ENCODE measurements at regions not wholly inside any gene's neighbourhood (a gene's known extent, or its start where the extent isn't known, plus 50 kb on each side); places are given as distances from the start of the nearest gene placed in this dataset.

DNA sequence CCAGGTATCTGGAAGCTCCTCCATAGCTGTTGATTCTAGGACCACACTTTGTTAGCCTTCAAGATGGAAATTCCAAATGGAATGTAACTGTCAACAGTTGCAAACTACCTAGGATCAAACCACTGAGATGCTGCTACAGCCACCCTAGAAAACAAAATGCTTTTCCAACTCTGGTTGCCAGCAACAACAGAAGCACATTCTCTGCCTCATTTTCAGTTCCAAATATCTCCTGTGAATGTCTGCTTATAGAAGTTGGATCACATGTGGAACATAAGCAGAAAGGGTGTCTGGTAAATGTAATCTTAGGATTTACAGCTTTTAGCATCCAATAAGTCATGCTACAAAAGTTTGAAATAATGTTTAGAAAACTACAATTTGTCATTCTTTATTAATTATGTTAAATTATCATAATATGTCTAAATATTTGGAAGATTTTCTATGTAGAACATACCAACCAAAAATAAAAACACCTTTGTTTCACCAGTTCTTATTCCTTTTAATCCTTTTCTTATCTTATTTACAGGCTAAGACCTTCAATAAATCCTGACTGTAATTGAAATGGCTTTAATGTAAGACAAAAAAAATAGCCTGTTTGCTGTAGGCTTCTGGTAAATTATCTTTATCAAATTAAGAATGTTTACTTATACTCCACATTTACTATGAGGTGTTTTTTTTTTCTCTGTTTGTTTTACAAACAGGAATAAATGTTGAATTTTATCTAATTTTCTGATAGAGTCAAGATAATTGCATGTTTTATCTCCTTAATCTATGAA lies 687.1 kb downstream of the IGSF11 start:
- TF ChIP-seq GATA3 (IDR thresholded peaks at IDR 0.05; ENCODE audit: low read depth, low read length) (no peak; the same call in 1 of the 2 replicates), GATA2 (IDR thresholded peaks at IDR 0.05; ENCODE audit: low read depth, low read length) (no peak)

DNA sequence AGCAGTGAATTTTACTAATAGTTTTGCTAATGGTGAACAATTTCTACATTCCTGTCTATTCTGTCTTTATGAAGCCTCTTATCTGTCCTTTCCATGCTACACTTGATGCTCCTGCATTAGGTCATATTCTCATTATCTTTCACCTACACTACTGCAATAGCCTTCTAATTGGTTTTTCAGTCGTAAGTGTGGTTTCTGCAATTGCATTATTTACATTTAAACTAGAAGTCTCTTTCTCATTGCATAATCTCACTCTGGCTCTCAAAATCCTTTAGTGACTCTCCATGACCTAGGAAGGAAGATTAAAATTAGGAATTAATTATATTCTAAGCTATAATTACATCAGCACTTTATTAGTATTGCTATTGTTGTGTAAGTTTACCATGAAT lies 686.5 kb downstream of the IGSF11 start:
- TF ChIP-seq GATA2 (IDR thresholded peaks at IDR 0.05; ENCODE audit: low read depth, low read length) (no peak), GATA3 (IDR thresholded peaks at IDR 0.05; ENCODE audit: low read depth, low read length) (0 out of 2 replicates have a peak, but pooled peaks have one; percentile 37)

DNA sequence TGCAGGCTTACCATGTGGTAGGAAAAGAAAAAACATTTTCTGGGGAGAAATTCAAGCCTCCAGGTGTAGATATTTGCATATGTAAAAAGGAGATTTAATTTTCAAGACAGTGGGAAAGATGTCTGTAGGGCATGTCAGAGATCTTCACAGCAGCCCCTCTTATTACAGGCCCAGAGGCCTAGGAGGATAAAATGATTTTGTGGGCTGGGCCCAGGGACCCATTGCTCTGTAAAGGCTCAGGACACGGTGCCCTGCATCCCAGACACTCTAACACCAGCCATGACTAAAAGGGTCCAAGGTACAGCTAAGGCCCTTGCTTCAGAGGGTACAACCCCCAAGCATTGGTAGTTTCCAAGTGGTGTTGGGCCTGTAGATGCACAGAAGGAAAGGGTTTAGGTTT lies 680.1 kb downstream of the IGSF11 start:
- TF ChIP-seq GATA3 (IDR thresholded peaks at IDR 0.05; ENCODE audit: low read depth, low read length) (no peak), GATA2 (IDR thresholded peaks at IDR 0.05; ENCODE audit: low read depth, low read length) (no peak)

DNA sequence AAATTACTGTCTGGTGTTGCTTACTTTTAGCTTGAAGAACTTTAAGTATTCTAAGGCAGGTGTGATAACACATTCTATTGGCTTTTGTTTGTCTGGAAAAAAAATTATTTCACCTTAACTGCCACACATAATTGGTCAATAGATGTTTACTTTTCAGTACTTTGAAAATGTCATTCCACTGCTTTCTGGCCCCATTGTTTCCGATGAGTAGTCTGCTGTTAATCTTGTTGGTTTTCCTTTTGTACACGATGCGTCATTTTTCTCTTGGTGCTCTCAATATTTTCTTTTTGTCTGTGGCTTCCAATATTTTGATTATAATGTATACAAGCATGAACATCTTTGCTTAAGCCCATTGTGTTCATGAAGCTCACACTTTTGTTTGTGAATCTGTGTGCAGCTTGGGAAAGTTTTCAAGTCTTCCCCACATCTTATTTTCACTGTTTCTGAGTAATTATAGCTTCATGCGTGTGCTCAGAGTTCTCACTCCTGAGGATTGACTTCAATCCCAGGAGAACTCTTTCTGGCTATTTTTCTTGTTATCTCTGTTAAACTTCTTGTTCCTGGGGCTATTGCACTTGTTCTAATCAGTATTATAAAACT lies 664.7 kb downstream of the IGSF11 start:
- TF ChIP-seq GATA2 (IDR thresholded peaks at IDR 0.05; ENCODE audit: low read depth, low read length), result no peak
- TF ChIP-seq GATA3 (IDR thresholded peaks at IDR 0.05; ENCODE audit: low read depth, low read length), result no peak

DNA sequence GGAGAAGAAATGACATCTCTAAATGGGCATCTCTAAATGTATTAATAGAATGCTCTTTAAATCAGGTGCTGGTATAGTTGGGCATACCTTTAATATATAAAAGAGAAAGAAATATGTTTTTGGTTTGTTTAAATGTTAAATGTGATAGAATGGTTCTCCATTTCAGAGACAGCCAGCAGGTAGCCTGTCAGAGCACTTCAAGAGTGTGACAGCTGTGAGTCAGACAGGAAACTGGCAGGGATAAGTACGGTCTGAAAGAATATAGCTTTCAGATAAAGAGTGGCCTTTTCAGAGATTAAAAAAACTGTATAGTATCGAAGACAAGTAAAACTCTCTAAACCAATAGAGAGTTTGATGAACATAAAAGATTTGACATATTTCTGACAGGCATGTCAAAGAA lies 654.1 kb downstream of the IGSF11 start:
- TF ChIP-seq GATA2 (IDR thresholded peaks at IDR 0.05; ENCODE audit: low read depth, low read length) (no peak), GATA3 (IDR thresholded peaks at IDR 0.05; ENCODE audit: low read depth, low read length) (no peak)

DNA sequence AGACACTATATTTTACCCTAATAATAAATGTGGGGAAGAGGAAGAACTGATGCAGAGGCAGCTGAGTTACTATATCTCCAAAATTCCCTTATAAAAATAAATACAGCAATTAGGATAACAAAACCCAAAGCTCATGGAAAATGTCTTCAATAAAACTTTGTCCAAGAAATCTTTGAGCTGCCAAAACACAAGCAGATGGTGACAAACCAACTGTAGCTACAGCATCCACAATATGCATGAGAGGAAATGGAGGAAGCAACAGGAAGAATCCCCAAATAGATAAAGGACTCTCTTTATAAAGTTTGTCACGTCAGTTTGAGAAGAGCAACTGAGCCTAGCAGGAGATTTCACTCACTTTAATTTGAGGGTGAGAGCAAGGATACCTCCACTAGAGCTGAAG lies 638.2 kb downstream of the IGSF11 start:
- no peak for TF ChIP-seq GATA2 (IDR thresholded peaks at IDR 0.05; ENCODE audit: low read depth, low read length)

DNA sequence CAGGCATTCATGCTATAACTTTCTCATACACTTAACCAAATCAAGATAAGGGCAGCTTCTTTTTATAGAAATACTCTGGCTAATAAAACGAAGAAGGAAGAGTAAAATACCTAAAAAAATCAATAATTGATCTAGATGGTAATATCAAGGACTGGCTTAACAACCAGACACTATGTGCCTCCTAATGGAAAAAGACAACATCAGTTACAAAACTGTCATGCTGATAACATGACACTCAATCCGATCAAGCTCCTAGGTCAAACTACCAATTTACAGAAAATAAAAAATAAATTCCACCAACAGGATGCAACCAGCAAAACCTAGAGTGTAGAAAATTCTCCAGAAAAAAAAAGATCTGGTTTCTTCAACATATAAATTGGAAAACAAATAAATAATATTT lies 634.6 kb downstream of the IGSF11 start:
- TF ChIP-seq GATA3 (IDR thresholded peaks at IDR 0.05; ENCODE audit: low read depth, low read length), result no peak
- no peak for TF ChIP-seq GATA2 (IDR thresholded peaks at IDR 0.05; ENCODE audit: low read depth, low read length)

DNA sequence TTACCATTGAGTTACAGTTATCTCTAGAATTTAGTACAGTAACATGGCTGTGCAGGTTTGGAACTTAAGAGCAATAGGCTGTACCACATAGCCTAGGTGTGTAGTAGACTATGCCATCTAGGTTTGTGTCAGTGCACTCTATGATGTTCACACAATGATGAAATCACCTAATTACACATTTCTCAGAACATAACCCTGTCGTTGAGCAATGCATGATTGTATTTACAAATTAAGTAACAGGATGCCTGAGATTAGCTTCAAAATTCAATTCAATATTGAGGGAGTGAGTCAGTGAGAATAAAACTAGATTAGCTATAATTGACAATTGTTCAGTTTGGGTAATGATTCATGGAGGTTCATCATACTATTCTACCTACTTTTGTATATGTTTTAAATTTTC lies 633.8 kb downstream of the IGSF11 start:
- no peak for TF ChIP-seq GATA3 (IDR thresholded peaks at IDR 0.05; ENCODE audit: low read depth, low read length)

DNA sequence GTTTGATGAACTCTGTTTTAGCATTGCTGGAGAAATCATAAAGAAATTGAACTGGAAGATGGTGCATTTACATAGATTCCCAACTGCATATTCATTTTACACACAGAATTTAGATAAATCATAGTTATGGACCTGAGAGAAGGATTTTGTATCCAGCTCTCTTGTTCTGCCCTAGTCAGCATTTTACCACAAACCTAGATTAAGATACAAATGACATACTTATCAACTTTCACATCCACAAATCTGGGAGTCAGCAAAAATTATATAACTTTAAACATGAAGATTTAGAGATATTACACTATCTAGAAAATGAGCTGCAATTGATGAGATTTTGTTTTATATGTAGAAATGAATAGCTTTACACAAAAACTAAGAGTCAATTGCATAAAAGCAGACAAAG lies 632.8 kb downstream of the IGSF11 start:
- TF ChIP-seq GATA2 (IDR thresholded peaks at IDR 0.05; ENCODE audit: low read depth, low read length) (no peak), GATA3 (IDR thresholded peaks at IDR 0.05; ENCODE audit: low read depth, low read length) (no peak)

DNA sequence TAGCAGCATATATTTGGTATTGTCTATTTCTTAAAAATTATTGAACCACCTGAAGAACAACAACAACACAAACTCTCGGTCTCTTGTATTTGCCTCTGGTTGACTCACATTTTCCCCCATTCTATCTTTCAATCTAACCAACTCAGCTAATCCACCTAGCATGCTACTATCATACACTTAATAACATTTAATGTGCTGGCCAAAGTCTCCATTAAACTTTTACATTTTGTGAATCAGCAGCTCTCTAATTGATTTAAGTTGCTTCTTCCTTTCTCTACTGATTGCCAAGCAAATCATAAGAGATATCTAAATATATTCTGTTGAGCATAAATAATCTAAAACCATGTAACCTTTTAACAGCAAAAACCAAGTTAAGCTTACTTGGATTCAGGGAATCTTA lies 631.7 kb downstream of the IGSF11 start:
- no peak for TF ChIP-seq GATA2 (IDR thresholded peaks at IDR 0.05; ENCODE audit: low read depth, low read length)
- TF ChIP-seq GATA3 (IDR thresholded peaks at IDR 0.05; ENCODE audit: low read depth, low read length), result no peak

DNA sequence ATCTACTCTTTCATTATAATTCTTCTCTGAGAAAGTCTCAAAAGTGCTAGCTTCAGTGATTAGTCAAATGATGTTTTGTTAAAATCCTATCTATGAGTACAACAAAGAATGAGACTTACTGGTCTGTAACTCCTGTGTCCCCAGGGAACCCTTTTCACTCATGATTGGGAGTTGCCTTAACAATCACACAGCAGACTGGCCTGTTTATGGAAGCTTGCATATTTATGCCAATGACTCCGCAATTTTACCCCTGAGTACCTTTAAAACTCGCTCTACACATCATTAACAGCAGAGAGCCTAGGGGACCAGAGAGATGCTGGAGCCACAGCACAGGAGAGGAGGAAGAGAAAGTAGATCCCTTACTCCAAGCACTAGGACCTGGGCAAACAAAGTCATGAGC lies 628.1 kb downstream of the IGSF11 start:
- no peak for TF ChIP-seq GATA3 (IDR thresholded peaks at IDR 0.05; ENCODE audit: low read depth, low read length)
- TF ChIP-seq GATA2 (IDR thresholded peaks at IDR 0.05; ENCODE audit: low read depth, low read length), result no peak

DNA sequence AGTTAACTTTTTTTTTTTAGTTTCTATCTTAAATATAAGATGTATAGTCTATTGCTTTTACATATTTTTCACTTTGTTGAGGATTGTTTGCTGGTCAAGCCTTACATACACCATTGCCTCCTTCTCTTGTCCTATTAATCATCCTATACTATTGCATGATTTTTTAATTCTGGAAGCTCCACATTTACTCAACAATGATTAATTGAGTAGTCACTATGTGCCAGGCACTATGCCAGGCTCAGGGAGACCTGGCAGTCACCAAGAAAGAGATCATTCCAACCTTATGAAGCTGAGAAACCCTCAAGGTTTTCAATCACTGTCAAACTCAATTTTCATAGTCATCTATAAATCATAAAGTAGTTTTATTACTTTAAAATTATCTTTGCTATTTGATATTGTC lies 626.2 kb downstream of the IGSF11 start:
- TF ChIP-seq GATA2 (IDR thresholded peaks at IDR 0.05; ENCODE audit: low read depth, low read length) (no peak), GATA3 (IDR thresholded peaks at IDR 0.05; ENCODE audit: low read depth, low read length) (no peak)

DNA sequence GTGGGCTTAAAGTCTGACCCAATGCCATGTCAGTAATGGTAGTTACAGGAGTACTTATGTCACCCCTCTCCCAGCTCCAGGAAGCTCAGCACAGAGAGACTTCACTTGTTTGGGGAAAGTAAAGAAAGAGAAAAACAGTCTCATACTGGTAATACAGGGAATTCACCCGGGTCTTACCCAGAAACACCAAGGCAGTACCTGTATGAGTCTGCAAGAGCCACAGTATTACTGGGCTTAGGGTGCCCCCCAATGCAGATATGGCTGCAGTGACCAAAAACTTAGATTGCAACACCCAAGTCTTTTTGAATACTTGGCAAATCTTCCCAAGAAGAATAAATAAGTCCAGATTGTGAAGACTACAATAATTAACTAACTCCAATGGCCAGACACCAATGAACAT lies 622.1 kb downstream of the IGSF11 start:
- TF ChIP-seq GATA2 (IDR thresholded peaks at IDR 0.05; ENCODE audit: low read depth, low read length) (no peak), GATA3 (IDR thresholded peaks at IDR 0.05; ENCODE audit: low read depth, low read length) (no peak)

DNA sequence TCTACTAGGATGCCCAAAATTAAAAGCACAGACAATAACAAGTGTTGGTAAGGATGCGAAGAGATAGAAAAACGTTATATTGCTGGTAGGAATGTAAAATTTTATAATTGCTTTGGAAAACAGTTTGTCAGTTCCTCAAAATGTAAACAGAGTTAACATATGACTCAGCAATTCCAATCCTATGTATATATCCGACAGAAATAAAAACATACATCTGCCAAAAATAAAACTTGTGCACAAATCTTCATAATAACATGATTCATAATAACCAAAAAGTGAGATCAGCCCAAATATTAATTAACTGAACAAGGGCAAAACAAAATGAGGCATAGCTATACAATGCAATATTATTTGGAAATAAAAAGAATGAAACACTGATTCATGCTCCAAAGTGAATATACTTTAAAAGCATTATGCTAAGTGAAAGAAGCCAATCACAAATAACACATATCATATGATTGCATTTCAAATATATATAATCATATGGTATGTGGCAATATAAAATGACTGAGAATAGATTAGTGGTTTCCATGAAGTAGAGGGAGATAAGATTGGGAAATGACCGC lies 609.3 kb downstream of the IGSF11 start:
- TF ChIP-seq GATA2 (IDR thresholded peaks at IDR 0.05; ENCODE audit: low read depth, low read length), result no peak
- TF ChIP-seq GATA3 (IDR thresholded peaks at IDR 0.05; ENCODE audit: low read depth, low read length), result no peak

DNA sequence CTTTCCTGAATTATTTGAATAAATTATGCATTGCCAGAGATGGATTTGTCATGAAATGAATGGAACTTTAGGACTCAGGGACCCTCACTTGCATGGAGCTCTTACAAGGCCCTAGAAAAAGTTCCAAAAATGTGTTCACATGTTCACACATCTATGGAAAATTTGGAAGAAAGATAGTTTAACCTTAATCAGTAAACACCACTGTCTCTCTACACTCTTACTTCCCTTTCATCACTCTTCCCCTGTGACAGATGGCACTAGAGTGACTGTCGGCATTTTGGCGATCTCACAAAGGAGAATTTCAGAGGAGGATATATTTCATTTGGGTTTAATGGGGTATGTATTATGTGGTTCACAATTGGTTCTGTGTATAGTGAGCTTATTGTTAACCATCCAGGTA lies 600.8 kb downstream of the IGSF11 start:
- no peak for TF ChIP-seq GATA3 (IDR thresholded peaks at IDR 0.05; ENCODE audit: low read depth, low read length)
- TF ChIP-seq GATA2 (IDR thresholded peaks at IDR 0.05; ENCODE audit: low read depth, low read length), result no peak
